Panc1 (cell line): ENCODE measurements at regions not wholly inside any gene's neighbourhood (a gene's known extent, or its start where the extent isn't known, plus 50 kb on each side); places are given as distances from the start of the nearest gene placed in this dataset.
"Not testable (repeated sequence)": the region's sequence is repeated elsewhere in the genome, so short reads cannot be mapped to it uniquely, and the experiment has no call there.

Experiments
- ATAC-seq: fragments of 200-7000 bp; cut with Tn5 transposase; 2 replicates; pipeline ENCODE4 v1.9.1; 2020; ENCODE audit warnings: mild to moderate bottlenecking, moderate library complexity
- BruUV-seq: library from RNA; stranded (reverse); fragments of 400-500 nt; replicated peaks from 2 replicates; lab custom pipeline; 2021; lab: Mats Ljungman, UMichigan
- CTCF ChIA-PET: fragments of 300-600 bp; sonication (Branson Sonifier 250); formaldehyde crosslinking; loops from one replicate; lab custom pipeline; 2022; ENCODE audit warnings: antibody characterized with exemption; lab: Charles Lee
- POLR2A ChIA-PET: fragments of 300-600 bp; sonication (Branson Sonifier 250); formaldehyde crosslinking; loops from one replicate; lab custom pipeline; 2022; ENCODE audit warnings: antibody characterized with exemption; lab: Charles Lee
- DNase-seq: peaks from one replicate; pipeline ENCODE4 v3.0.0-alpha.2; 2010; ENCODE audit warnings: low read depth, low spot score
- H3K27ac ChIP-seq: 2 replicates; pipeline ENCODE4 v1.5.1; 2011; ENCODE audit warnings: mild to moderate bottlenecking, low read length, inconsistent platforms
- H3K27me3 ChIP-seq: fragments of 200-500 bp; sonication (Bioruptor generic); 2 replicates; pipeline ENCODE4 v1.6.0; 2014; ENCODE audit warnings: low read length, inconsistent platforms; ENCODE audit not compliant: control insufficient read depth, insufficient read depth
- H3K36me3 ChIP-seq: fragments of 200-500 bp; sonication (Bioruptor generic); 2 replicates; pipeline ENCODE4 v1.5.1; 2014; ENCODE audit warnings: inconsistent platforms, mild to moderate bottlenecking, low read length, moderate library complexity; ENCODE audit not compliant: control insufficient read depth, insufficient read depth
- H3K4me1 ChIP-seq: 2 replicates; pipeline ENCODE4 v1.5.1; 2011; ENCODE audit warnings: inconsistent platforms, mild to moderate bottlenecking, low read length, moderate library complexity; ENCODE audit not compliant: control insufficient read depth, insufficient read depth
- H3K4me3 ChIP-seq, 2 experiments: 2 replicates each; pipeline ENCODE4 v1.5.1; 2011 to 2012; ENCODE audit warnings: low read depth in 2 of 2, low read length in 2 of 2, mild to moderate bottlenecking in 2 of 2, inconsistent platforms in 1 of 2, moderate library complexity in 1 of 2
- H3K9me3 ChIP-seq: fragments of 200-500 bp; sonication (Bioruptor generic); 2 replicates; pipeline ENCODE4 v1.5.1; 2014; ENCODE audit warnings: low read depth, mild to moderate bottlenecking, inconsistent platforms, low read length, moderate library complexity; ENCODE audit not compliant: control insufficient read depth, insufficient read depth
- POLR2AphosphoS5 ChIP-seq: IDR thresholded peaks from 2 replicates; pipeline ENCODE4 v1.6.1; 2012; ENCODE audit warnings: mild to moderate bottlenecking, low read depth, low read length, moderate library complexity
- SIN3A ChIP-seq: IDR thresholded peaks from 2 replicates; pipeline ENCODE4 v1.6.1; 2012; ENCODE audit warnings: low read depth, mild to moderate bottlenecking, low read length, moderate library complexity, borderline replicate concordance; ENCODE audit not compliant: insufficient read depth
- TCF7L2 ChIP-seq: IDR thresholded peaks from 2 replicates; pipeline ENCODE4 v1.6.1; 2011; ENCODE audit warnings: mild to moderate bottlenecking, low read depth, low read length, inconsistent platforms
- in situ Hi-C: cut with HindIII; loops from 2 replicates; pipeline ENCODE4 v1.10.0; 2016; ENCODE audit warnings: low sequenced_read_pairs, low pct_unique_long_range_greater_than_20kb
- intact Hi-C: fragments of 100-400 bp; cut with micrococcal nuclease; formaldehyde crosslinking; loops from one replicate; pipeline ENCODE4 v1.10.0; 2022; ENCODE audit not compliant: unreplicated experiment
- TF ChIP-seq, protein P1 (sequence below): fragments of 450-650 bp; IDR thresholded peaks from 2 replicates; pipeline ENCODE4 v1.5.1; 2017; ENCODE audit warnings: mild to moderate bottlenecking
- TF ChIP-seq, protein P2 (sequence below), 2 experiments: IDR thresholded peaks; 2 replicates each; pipeline ENCODE4 v1.6.1; 2011 to 2012; ENCODE audit warnings: low read depth in 2 of 2, control low read depth in 1 of 2, low read length in 1 of 2, mild to moderate bottlenecking in 1 of 2, moderate library complexity in 1 of 2; ENCODE audit not compliant: insufficient read depth in 1 of 2

DNA sequence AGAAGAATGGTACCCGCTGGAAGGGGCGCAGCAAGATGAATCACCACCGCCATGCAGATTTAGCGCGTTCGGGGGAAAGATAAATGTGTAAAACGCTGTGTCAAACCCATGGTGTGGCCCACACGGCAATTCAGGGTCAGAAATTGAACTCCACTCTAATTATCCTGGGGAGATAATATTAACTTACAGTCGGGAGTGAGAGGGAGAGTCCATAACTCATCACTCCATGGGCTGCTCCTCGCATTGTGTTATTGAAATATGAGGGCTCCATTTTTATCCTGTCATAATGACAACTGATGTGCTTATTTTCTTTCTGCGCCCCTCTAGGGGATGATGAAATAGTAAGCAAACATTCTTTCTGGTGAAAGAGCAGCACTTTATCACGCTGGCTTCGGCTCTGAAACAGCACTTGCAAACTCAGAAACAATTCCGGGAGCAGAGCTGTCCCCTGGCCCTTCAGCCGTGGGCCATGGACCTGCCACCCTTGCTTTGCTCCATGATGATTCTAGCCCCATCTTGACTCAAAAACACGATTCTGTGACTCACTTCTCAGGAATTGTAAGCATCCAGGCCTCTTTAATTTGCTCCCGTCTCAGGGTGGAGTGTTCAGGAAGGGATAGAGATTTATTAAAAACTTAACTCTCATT lies 431.6 kb downstream of the IRX1 start:
- no peak overlapping the region for H3K27ac ChIP-seq
- ATAC-seq (no peak), DNase-seq (no peak)
- intact Hi-C loops = no loop called here
- POLR2A ChIA-PET = no interaction called here
- no peak overlapping the region for H3K4me3 ChIP-seq
- no peaks in the 10 kb centered on the region for H3K36me3 ChIP-seq
- BruUV-seq = no TSS peak
- CTCF ChIA-PET = no interaction called here
- TF ChIP-seq, protein P1, sequence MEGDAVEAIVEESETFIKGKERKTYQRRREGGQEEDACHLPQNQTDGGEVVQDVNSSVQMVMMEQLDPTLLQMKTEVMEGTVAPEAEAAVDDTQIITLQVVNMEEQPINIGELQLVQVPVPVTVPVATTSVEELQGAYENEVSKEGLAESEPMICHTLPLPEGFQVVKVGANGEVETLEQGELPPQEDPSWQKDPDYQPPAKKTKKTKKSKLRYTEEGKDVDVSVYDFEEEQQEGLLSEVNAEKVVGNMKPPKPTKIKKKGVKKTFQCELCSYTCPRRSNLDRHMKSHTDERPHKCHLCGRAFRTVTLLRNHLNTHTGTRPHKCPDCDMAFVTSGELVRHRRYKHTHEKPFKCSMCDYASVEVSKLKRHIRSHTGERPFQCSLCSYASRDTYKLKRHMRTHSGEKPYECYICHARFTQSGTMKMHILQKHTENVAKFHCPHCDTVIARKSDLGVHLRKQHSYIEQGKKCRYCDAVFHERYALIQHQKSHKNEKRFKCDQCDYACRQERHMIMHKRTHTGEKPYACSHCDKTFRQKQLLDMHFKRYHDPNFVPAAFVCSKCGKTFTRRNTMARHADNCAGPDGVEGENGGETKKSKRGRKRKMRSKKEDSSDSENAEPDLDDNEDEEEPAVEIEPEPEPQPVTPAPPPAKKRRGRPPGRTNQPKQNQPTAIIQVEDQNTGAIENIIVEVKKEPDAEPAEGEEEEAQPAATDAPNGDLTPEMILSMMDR = no peak
- TF ChIP-seq SIN3A (no peak), POLR2AphosphoS5 (no peak)
- in situ Hi-C loops = no loop called here
- no peaks in the 10 kb centered on the region for H3K9me3 ChIP-seq
- no peaks in the 10 kb centered on the region for H3K27me3 ChIP-seq
- no peaks in the 10 kb centered on the region for H3K4me1 ChIP-seq

GRCh38 chr5:4028384-4028783 lies 432.8 kb downstream of the IRX1 start:
- POLR2A ChIA-PET = no interaction called here
- in situ Hi-C loops = no loop called here
- BruUV-seq = no TSS peak
- H3K27ac ChIP-seq = no peak overlapping the region
- H3K36me3 ChIP-seq = no peaks in the 10 kb centered on the region
- CTCF ChIA-PET = no interaction called here
- no peak for ATAC-seq
- H3K27me3 ChIP-seq = no peaks in the 10 kb centered on the region
- intact Hi-C loops = no loop called here
- no peak for DNase-seq
- no peaks in the 10 kb centered on the region for H3K4me1 ChIP-seq
- no peaks in the 10 kb centered on the region for H3K9me3 ChIP-seq
- H3K4me3 ChIP-seq = no peak overlapping the region
- no peak for TF ChIP-seq SIN3A

GRCh38 chr5:4033546-4033945 lies 437.9 kb downstream of the IRX1 start:
- POLR2A ChIA-PET, CTCF ChIA-PET, ATAC-seq, H3K9me3 ChIP-seq, H3K4me3 ChIP-seq, H3K27me3 ChIP-seq, BruUV-seq, H3K27ac ChIP-seq, DNase-seq, in situ Hi-C loops, H3K36me3 ChIP-seq, H3K4me1 ChIP-seq, intact Hi-C loops: not testable (repeated sequence)

DNA sequence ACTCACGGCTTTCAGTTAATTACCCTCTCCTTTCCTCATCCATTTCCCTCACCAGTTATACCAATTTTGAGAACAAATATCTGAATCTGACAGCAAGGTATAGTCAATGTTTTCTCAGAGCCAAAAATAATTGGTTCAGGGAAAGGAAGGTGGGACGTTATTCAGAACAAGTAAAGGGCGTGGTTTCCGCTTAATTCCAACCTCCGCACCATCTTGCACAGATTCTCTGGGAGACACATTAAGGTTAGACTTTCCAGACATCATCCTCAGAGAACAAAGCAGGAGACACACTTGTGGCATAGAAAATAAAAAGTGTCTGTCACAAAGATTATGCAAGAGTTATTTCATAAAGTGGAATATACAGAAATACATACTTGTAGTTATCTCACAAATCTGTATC lies 441.2 kb downstream of the IRX1 start:
- in situ Hi-C loops = no loop called here
- POLR2A ChIA-PET = no interaction called here

More for the DNA sequence above, 441.2 kb downstream of the IRX1 start:
- ATAC-seq = no peak
- DNase-seq = no peak
- no peaks in the 10 kb centered on the region for H3K4me1 ChIP-seq
- H3K4me3 ChIP-seq = no peak overlapping the region
- CTCF ChIA-PET = no interaction called here
- no peak for TF ChIP-seq SIN3A
- TF ChIP-seq, protein P2, sequence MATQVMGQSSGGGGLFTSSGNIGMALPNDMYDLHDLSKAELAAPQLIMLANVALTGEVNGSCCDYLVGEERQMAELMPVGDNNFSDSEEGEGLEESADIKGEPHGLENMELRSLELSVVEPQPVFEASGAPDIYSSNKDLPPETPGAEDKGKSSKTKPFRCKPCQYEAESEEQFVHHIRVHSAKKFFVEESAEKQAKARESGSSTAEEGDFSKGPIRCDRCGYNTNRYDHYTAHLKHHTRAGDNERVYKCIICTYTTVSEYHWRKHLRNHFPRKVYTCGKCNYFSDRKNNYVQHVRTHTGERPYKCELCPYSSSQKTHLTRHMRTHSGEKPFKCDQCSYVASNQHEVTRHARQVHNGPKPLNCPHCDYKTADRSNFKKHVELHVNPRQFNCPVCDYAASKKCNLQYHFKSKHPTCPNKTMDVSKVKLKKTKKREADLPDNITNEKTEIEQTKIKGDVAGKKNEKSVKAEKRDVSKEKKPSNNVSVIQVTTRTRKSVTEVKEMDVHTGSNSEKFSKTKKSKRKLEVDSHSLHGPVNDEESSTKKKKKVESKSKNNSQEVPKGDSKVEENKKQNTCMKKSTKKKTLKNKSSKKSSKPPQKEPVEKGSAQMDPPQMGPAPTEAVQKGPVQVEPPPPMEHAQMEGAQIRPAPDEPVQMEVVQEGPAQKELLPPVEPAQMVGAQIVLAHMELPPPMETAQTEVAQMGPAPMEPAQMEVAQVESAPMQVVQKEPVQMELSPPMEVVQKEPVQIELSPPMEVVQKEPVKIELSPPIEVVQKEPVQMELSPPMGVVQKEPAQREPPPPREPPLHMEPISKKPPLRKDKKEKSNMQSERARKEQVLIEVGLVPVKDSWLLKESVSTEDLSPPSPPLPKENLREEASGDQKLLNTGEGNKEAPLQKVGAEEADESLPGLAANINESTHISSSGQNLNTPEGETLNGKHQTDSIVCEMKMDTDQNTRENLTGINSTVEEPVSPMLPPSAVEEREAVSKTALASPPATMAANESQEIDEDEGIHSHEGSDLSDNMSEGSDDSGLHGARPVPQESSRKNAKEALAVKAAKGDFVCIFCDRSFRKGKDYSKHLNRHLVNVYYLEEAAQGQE (IDR thresholded peaks at IDR 0.05; ENCODE audit: insufficient read depth in 1 of 2, low read depth in 2 of 2, low read length in 1 of 2) = no peak
- TF ChIP-seq, protein P1 = no peak
- TF ChIP-seq TCF7L2 = no peak
- TF ChIP-seq POLR2AphosphoS5 = no peak
- no peak overlapping the region for H3K27ac ChIP-seq
- no peaks in the 10 kb centered on the region for H3K9me3 ChIP-seq
- BruUV-seq = no TSS peak
- no peaks in the 10 kb centered on the region for H3K36me3 ChIP-seq
- intact Hi-C loops = no loop called here
- H3K27me3 ChIP-seq = no peaks in the 10 kb centered on the region
